ENCODE measurements at regions not wholly inside any gene's neighbourhood (a gene's known extent, or its start where the extent isn't known, plus 50 kb on each side); places are given as distances from the start of the nearest gene placed in this dataset.

DNA sequence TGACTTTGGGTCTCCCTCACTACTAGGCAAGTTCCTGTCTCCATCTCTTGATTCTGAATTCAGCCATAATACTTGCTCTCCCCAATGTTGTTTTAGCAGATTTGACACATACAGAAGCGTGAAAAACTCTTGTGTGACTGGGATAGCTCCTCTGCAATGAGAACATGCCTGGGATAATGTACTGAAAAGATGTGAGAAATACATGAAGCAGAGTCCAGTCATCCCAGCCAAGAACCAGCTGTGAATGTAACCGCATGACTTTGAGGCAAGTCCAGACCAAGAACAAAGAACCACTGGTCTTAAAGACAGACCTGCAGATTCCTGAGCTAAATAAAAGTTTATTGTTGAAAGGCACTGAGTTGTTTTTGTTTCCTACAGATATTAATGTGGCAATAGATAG lies 135.0 kb downstream of the NMUR2 start:
- DNase-seq (ENCODE audit: low read depth) = no peak

DNA sequence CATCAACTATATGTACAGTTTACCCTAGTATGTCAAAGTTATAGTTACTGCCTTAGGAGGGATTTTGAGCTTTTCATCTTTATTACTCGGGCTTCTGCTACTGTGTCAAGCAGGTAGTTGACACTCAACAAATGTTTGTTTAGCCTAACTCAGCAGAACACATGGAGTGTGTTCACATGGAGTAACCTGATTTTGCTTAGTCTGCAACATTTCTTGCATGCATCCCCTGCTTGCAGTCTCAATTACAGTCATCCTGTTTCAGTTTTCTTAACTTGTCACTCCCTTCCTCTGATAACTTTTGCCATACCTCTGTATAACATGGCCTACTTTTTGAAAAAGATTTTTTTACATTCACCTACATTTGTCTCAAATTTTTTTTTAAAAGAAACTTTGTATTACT lies 135.5 kb downstream of the NMUR2 start:
- DNase-seq (ENCODE audit: low read depth) = no peak

DNA sequence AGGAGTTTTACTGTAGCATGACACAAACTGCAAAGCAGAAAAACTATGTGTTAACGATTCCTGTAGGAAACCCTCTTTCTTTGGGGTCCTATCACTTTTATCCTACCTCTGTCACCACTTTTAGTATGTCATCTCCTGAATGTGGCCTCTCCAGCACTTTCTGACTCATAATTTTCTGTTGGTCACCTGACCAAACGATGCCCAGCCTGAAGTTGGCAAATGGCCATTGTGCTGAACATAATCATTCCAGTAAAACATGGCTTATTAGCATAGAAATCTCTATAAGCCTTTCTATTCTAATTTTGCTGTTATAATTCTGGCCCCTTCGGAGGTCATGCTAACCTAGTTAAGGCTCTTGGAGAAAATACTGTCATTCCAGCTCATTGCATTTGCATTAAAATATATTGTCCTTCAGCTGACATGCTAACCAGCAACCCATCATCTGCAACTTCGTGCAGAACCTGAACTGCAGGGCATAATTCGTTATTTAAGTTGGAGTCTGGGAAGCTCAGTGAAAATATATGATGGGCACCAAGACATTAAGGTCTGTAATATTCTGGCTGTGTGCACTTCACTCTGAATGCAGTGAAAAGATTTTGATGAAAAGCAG lies 140.3 kb downstream of the NMUR2 start:
- DNase-seq (ENCODE audit: low read depth) = no peak

DNA sequence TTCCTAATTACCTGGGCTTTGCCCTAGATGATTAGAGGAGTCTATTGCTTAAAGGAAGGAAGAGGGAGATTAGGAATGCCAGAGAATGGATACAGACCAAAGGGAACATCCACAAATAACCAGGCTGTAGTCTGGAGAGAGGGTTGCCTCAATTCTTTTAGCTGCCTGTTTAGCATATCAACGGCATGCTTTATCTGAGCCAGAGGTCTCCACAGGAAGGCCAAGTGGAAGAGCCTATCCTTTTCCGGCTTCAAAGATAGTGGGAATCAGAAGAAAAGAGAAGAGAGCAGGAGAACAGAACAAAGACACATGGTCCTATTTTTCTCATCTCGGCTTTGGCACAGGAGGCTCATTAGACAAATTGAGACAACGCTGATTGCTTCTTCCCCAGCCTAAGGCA lies 142.4 kb downstream of the NMUR2 start:
- DNase-seq (ENCODE audit: low read depth) = no peak

DNA sequence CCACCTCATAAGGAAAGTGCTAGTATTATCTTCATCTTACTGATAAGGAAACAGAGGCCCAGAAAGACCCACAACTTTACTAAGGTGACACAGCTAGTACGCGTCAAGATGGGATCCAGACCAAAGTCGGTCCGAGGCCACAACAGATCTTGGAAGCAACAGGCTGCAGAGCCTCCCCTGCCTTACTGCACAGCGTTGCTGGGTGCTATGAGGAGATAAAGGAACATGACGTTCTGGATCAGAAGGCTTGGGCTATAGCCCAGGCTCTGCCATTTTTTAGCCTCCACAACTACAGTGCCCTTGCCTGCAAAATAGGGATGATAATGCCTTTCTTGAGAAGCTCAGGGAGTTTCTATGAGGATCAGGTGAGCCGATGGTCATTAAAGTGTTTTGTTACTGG lies 144.1 kb downstream of the NMUR2 start:
- no peak for DNase-seq (ENCODE audit: low read depth)

DNA sequence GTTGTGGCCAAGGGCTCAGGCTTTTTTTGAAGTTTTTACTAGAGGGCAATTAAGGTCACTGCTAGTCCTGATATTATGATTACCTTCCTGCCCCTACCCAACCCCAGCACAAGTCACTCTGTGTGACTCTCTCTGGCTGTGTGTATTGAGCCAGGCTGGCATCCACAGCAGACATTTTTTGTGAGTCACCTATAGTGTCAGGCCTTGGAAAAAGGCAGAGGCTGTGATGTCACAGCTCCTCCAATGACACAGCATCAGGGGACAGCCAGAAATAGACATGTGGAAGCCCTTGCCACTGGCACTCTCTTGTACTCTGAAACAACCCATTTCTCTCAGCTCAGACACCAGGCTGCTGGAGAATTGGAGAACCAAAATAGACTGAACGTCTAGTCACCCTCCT lies 145.4 kb downstream of the NMUR2 start:
- DNase-seq (ENCODE audit: low read depth) = no peak

DNA sequence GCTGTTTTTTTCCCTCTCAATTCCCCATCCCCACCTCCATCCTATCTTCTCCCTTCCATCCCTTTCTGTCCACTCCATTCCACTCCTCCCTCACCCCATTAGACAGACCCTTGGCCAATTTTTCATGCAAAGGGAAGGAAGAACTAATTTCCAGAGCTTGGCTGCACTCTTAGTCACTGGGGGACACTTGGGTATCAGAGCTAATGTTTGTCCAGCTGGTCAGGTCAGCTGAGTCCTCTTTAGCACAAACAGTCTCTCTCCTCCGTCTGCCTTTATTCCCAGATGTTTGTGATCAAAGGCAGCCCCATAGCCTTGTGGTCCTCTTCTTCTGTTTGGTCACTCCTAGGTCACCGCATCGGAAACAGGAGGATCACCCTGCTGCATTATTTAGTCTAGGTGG lies 148.5 kb downstream of the NMUR2 start:
- no peak for DNase-seq (ENCODE audit: low read depth)

DNA sequence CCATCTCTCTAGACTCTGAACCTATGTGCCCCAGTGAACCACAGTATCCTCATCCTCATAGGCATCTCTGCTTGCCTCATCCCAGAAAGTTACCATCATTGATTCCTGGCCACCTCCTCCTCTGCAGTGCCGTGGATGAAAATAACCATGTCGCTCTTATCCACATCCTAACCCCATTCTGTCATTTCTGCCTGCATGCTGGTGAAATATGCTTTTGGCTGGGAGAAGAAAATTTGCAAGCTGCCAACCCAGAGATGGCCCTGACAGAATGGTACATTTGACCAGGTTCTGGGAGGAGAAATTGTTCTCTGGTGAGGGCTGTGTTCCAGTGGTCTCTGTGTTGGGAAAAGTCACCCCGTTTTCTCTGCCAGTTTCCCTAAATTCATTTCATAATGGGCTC lies 149.7 kb downstream of the NMUR2 start:
- DNase-seq (ENCODE audit: low read depth) = no peak

DNA sequence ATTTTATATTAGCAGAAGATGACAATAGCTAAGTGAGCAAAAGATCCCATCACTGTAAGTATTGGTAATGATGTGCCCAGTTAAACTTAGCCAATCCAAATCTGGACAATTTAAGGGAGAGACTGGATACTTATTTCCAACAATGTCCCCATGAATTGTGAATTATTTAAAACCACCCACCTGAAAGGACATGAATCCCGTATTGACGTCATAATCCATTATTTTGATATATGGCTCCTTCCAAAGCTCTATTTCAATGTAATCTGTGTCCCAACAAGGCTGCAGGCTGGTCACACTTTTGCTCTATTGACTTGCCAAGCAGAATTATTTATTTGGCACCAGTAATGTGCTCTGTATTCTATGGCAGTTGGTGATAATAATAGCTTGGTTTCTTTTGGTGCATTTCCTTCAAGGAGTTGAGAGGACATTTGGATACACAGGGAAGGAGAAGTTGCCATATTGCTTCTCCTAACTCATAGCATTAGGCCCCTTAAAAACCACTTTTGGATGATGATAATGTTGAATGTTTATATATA lies 157.2 kb downstream of the NMUR2 start:
- DNase-seq (ENCODE audit: low read depth) = no peak

DNA sequence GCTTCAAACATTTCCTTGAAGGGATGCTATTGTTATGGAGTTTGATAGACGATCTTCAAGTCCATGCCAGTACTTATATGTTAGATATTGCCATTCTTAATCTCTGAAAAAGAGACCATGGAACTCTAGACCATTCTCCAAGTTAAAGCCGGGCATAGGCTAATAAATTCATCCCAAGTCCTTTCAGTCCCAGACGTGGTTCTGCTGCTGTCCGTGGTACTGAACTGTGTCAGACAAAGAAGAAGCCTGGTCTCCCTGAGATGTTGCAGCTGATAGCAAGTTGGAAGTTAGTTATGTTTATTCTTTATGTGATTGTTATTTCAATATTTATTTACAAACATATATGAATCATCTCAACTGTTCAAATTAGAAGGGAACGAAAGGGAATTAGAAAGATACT lies 158.7 kb downstream of the NMUR2 start:
- DNase-seq (ENCODE audit: low read depth) = peak; percentile 32

DNA sequence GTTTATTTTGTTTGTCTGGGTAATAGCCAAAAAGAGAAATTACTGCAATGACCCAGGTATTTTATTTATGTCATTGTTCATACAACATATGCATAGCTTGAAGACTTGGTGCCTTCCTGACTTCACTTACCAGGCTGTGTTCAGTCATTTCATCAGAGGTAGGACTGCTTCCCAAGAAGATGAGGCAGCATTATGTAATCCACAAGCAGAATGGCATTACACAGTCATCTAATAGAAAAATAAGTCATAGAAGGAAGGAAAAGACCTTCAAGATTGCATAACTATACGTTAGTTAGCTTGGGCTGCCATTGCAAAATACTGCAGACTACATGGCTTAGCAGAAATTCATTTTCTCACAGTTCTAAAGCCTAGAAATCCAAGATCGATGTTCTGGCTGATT lies 167.5 kb downstream of the NMUR2 start:
- no peak for DNase-seq (ENCODE audit: low read depth)

DNA sequence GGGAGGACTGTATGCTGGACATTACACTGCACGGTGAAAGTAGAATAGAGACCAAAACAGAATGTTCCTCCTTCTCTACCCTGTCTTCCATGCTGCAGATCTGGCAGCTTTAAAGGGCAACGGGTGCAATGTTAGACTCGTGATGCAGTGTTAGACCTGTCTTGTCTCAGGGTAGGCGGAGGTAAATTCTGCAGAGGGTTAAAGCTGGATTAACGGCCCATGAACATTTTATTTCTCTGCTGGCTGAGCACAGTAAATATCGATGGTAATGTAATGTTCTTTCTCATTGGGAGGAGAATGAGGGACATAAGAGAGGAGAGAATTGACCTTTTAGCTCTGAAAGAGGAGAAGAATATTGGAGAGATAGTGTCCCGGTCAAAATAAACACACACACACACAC lies 178.9 kb downstream of the NMUR2 start:
- DNase-seq (ENCODE audit: low read depth) = no peak

DNA sequence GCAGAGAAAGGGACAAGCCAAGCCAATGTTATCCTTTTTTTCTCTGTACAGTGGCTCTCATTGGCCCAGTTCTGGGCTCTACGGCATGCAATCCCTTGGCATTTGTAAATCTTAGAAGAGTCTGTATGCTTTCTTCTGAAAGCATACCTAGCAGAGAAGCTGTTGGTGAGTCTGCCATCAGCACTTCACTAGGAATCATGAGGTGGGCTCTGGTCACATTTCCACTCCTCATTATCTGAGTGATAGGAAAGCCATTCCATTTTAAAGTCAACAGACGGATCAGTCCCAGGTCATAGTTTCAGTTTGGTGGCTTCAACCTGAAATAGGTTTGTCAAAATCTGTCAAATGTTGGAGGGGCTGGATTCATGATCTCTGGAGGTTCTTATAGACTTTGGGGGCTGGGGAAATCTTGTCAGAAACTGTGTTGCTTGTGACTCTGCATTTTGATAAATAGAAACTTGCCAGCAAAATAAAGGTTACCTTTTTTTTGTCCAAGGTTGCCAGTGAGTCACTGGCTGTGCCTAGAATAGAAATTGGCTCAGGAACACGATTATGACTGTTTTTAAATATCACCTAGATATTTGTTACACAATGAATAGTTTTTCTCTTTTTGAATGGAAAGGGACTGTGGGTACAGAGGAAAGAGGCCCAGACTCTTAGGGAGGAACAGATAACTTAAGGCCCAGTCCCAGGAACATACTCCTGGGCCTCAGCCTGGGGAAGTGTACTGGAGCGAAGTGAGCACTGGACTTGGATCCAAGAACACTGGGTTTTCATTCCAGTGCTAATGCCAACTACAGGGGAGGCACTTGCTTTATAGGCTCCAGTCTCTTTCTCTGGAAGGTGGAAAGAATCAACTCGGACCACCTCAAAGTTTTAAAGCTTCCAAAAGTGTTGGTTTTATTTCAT lies 183.1 kb downstream of the NMUR2 start:
- DNase-seq (ENCODE audit: low read depth) = no peak

DNA sequence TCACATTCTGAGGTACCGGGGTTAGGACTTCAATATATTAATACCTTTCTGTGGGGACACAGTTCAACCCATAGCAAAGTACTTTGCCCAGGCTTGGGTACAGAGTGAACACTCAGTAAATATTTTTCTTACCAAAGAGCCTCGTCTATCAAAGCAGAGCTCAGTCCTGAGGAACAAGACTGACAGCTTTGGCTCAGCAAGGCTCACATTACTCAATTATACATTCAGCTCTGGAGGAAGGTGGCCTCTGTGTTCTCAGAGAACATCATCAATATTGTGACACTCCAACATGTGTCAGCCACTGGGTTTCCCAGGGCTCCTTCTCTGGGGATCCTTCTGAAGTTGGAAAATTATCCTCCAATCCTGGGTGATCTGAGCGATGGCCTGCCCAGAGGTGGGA lies 186.4 kb downstream of the NMUR2 start:
- no peak for DNase-seq (ENCODE audit: low read depth)

DNA sequence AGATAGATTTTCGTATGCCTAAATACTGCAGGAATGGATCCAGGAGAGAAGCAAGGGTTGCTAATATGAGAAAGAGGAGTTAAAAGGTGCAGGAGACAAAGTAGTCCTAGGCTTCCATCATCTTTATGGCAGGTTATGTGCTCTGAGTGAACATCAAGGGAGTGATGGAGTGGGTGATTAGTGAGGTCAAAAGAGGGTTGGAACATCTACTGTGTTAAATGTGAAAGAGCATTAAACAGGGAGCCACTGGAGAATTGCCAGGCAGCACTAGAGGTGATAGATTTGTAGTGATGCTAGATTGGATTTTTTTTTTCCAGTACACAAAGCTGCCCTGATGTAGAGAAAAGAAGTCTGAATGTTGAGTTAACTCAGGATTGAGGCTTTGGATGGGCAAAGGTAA lies 199.3 kb downstream of the NMUR2 start:
- no peak for DNase-seq (ENCODE audit: low read depth)

DNA sequence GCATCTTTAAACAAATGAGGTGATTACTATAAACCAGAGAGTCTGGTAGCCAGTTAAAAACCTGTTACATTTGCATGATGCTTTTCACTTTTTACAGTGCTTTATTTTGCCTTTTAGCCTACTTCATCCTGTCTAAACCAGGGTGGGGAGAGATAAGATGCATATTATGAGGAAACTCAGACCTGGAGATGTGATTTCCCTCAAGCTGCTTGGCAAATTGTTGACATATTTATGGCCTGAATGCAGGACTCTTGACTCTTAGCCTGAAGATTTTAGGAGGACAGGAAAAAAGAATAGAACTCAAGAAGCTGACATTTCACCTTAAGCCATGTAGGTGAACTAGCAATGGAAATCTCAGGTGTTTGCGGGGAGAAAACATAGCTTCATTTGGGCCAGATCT lies 202.8 kb downstream of the NMUR2 start:
- no peak for DNase-seq (ENCODE audit: low read depth)

DNA sequence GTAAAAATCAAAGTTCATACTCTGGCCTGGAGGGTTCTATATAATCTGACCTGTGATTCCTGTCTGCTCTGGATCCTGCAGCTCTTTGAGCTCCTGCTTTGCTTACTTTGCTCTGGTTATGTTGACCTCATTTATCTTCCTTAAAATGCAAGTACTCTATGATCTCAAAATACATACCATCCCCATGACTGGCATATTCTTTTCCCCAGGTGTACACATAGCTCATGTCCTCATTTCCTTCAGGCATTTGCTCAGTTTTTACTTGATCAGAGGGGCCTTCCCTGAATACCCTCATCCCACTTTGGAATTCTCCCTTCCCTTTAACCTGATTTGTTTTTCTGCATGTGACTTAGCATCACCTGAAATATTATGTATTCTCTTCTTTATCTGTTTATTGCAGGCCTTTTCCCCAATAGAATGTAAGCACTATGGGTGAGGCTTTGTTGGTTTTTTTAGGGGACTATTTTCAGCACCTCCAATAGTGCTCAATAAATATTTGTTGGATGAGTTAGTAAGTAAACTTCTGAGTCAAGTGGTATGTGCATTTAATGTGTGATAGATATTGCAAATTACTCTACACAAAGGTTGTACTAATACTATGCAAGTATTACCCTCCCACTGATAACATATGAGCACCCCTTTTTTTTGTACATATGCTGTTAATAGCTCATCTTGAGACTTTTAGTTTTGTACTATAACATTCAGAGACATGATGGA lies 211.5 kb downstream of the NMUR2 start:
- DNase-seq (ENCODE audit: low read depth) = no peak

DNA sequence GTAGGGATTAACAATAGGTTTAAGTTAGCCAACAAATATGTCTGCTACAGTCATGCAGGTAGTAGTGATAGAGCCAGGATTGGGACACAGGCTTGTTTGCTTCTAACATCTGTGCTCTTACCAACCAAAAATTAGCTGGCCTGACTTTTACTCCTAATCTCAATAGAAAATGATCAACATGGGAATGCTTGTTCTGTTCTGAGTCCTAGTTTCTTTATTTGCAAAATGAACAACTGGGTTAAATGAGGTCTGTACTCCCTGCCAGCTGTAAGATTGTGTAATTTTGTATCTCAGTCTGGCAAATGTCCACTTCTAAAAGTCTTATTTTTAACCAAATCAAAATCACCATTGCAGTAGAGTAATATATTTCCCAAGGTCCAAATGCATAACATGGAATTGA lies 216.8 kb downstream of the NMUR2 start:
- no peak for DNase-seq (ENCODE audit: low read depth)

DNA sequence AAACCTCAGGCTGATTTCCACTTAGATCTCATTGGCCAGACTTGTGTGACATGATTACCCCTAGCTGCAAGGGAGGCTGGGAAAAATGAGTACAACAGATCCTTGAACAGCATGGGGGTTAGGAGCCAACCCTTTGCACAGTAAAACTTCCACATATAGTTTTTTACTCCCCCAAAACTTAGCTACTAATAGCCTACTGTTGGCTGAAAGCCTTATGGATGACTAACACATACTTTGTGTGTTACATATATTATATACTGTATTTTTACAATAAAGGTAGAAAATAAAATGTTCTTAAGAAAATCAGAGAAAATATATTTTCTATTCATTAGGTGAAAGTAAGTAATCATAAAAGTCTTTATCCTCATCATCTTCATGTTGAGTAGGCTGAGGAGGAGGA lies 217.4 kb downstream of the NMUR2 start:
- no peak for DNase-seq (ENCODE audit: low read depth)

DNA sequence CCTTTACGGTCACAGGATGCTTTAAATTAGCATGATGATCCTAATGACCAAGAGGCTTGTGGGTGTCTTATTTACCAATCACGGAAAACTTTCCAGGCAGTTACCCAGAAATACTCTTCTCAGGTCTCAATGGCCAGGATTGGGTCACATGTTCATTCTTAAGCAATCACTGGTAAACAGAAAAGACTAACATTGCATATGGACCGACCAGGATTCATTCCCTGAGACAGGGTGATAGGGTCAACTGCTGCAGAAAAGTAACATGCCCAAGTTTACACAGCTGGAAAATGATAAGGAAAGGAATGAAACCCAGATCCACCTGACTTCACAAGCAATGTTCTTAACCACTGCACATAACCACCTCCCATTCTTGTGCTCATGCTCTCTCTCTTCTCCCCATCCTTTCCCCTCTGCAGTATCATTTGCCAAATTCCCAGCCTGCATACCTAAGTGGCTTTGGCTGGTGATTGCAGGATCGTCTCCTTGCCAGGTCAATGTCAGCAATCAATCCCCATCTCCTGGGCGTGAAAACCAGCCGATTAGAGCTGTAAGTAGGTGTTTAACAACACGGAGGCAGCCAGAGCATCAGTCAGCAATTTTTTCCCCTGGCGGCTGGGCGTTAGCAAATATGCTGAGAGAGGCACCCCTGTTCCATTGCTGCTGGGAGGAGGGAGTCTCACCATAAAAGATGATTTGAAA lies 219.4 kb downstream of the NMUR2 start:
- DNase-seq (ENCODE audit: low read depth) = no peak

DNA sequence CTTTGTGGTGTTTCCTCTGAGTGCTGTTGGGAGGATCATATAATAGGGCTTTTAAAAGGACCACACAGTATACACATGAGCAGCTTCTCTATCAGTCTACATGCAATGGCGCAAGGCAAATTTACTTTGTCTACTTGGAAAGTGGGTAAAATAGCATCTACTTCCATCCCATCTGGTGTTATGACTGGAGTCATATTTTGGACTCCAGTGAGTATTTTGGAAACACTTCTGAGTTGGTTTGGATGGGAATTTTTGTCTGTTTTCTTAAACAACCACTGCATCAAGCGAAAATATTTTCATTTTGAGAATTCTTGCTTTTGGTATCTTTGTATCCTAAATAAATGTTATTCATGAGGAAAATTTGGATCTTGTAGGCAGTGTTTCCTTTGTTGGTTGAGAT lies 220.8 kb downstream of the NMUR2 start:
- no peak for DNase-seq (ENCODE audit: low read depth)

DNA sequence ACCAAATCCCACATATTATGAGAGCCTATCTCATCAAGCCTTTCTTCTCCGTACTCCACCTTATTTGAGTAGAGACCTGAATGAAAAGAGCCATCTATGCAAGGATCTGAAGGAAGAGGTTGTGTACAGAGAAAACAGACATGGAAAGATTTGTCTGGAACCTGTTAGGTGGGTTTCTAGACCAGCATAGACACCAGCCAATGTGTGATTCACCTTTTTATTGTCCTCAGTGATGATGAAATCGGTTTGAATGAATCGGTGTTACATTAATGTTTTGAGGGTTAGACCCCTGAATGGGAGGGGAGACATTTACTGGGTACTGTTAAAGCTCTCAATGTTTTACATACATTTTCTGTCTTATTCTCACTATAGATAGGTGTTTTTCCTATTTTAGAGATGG lies 223.6 kb downstream of the NMUR2 start:
- DNase-seq (ENCODE audit: low read depth) = no peak

All from ELR (cell line).